HEK293 (cell line): ENCODE measurements at regions not wholly inside any gene's neighbourhood (a gene's known extent, or its start where the extent isn't known, plus 50 kb on each side); places are given as distances from the start of the nearest gene placed in this dataset.

Source experiments
- CTCF ChIA-PET: fragments of 350-600 bp; formaldehyde crosslinking; extraction: SDS; loops from one replicate; lab custom pipeline; 2021; ENCODE audit warnings: antibody characterized with exemption; lab: Yijun Ruan, JAX
- POLR2A ChIA-PET: fragments of 300-600 bp; formaldehyde crosslinking; extraction: SDS; loops from one replicate; lab custom pipeline; 2020; ENCODE audit warnings: antibody characterized with exemption, inconsistent platforms; lab: Yijun Ruan, JAX
- H3K27ac ChIP-seq: fragments of 200-500 bp; sonication (Bioruptor generic); 2 replicates; pipeline ENCODE4 v1.5.1; 2014; ENCODE audit warnings: low read depth, low read length, control low read depth, inconsistent platforms; ENCODE audit errors: extremely low read depth
- H3K36me3 ChIP-seq, 2 experiments: fragments of 200-500 bp in 1 of 2; sonication (Bioruptor generic) in 1 of 2; 1 replicate in 1 of 2; 2 replicates in 1 of 2; pipeline ENCODE4 v1.5.1; 2014 to 2017; ENCODE audit warnings: inconsistent platforms in 2 of 2, low read length in 2 of 2; ENCODE audit not compliant: control insufficient read depth in 2 of 2, insufficient read depth in 1 of 2
- H3K4me1 ChIP-seq: fragments of 200-500 bp; sonication (Bioruptor generic); 2 replicates; pipeline ENCODE4 v1.5.1; 2014; ENCODE audit warnings: mild to moderate bottlenecking, low read length, inconsistent platforms; ENCODE audit not compliant: control insufficient read depth, insufficient read depth
- H3K4me3 ChIP-seq: 2 replicates; pipeline ENCODE4 v1.5.1; 2011; ENCODE audit warnings: low read depth, mild to moderate bottlenecking, control low read depth, low read length, moderate library complexity
- H3K9me3 ChIP-seq: fragments of 200-500 bp; sonication (Bioruptor generic); 2 replicates; pipeline ENCODE4 v1.5.1; 2014; ENCODE audit warnings: low read depth, low read length, inconsistent platforms; ENCODE audit not compliant: control insufficient read depth, insufficient read depth
- EGR2 ChIP-seq: fragments of 450-650 bp; formaldehyde crosslinking; IDR thresholded peaks from 2 replicates; pipeline ENCODE4 v1.5.1; 2016; ENCODE audit warnings: low read depth, missing biosample characterization, missing genetic modification characterization
- GLI2 ChIP-seq: fragments of 450-650 bp; formaldehyde crosslinking; IDR thresholded peaks from 2 replicates; pipeline ENCODE4; 2017; ENCODE audit warnings: missing biosample characterization, missing genetic modification characterization, low read depth, borderline replicate concordance
- GLIS1 ChIP-seq: fragments of 450-650 bp; formaldehyde crosslinking; IDR thresholded peaks from 2 replicates; pipeline ENCODE4 v1.5.1; 2016; ENCODE audit warnings: missing biosample characterization, missing genetic modification characterization
- OVOL3 ChIP-seq: fragments of 450-650 bp; formaldehyde crosslinking; IDR thresholded peaks from 2 replicates; pipeline ENCODE4 v1.5.1; 2016; ENCODE audit warnings: missing biosample characterization, missing genetic modification characterization
- PRDM2 ChIP-seq: fragments of 450-650 bp; formaldehyde crosslinking; IDR thresholded peaks from 2 replicates; pipeline ENCODE4 v1.5.1; 2016; ENCODE audit warnings: missing biosample characterization, missing genetic modification characterization, borderline replicate concordance
- SETDB1 ChIP-seq: IDR thresholded peaks from one replicate; pipeline ENCODE4 v1.6.1; 2017; ENCODE audit warnings: mild to moderate bottlenecking, low read length, moderate library complexity, mixed read lengths; ENCODE audit not compliant: insufficient read length
- TSHZ1 ChIP-seq: fragments of 450-650 bp; formaldehyde crosslinking; IDR thresholded peaks from 2 replicates; pipeline ENCODE4 v1.5.1; 2016; ENCODE audit warnings: missing biosample characterization, missing genetic modification characterization, borderline replicate concordance
- ZBTB10 ChIP-seq: fragments of 450-650 bp; formaldehyde crosslinking; IDR thresholded peaks from 2 replicates; pipeline ENCODE4 v1.5.1; 2016; ENCODE audit warnings: missing biosample characterization, missing genetic modification characterization
- ZFP3 ChIP-seq: fragments of 450-650 bp; formaldehyde crosslinking; IDR thresholded peaks from 2 replicates; pipeline ENCODE4 v1.5.1; 2016; ENCODE audit warnings: low read depth, missing biosample characterization, missing genetic modification characterization
- ZIC2 ChIP-seq: fragments of 450-650 bp; formaldehyde crosslinking; IDR thresholded peaks from 2 replicates; pipeline ENCODE4 v1.5.1; 2016; ENCODE audit warnings: missing biosample characterization, missing genetic modification characterization
- ZNF146 ChIP-seq: fragments of 450-650 bp; formaldehyde crosslinking; IDR thresholded peaks from 2 replicates; pipeline ENCODE4 v1.5.1; 2016; ENCODE audit warnings: missing biosample characterization, missing genetic modification characterization
- ZNF473 ChIP-seq: fragments of 450-650 bp; formaldehyde crosslinking; IDR thresholded peaks from 2 replicates; pipeline ENCODE4 v1.5.1; 2017; ENCODE audit warnings: missing biosample characterization, missing genetic modification characterization
- ZNF548 ChIP-seq: fragments of 450-650 bp; formaldehyde crosslinking; IDR thresholded peaks from 2 replicates; pipeline ENCODE4 v1.5.1; 2016; ENCODE audit warnings: missing biosample characterization, missing genetic modification characterization
- ZNF549 ChIP-seq: fragments of 450-650 bp; IDR thresholded peaks from 2 replicates; pipeline ENCODE4 v1.5.1; 2018; ENCODE audit warnings: missing biosample characterization, missing genetic modification characterization, mild to moderate bottlenecking, inconsistent platforms, moderate library complexity
- ZNF555 ChIP-seq: fragments of 450-650 bp; formaldehyde crosslinking; conservative IDR thresholded peaks from 2 replicates; pipeline ENCODE4 v1.5.1; 2017; ENCODE audit warnings: missing biosample characterization, mild to moderate bottlenecking, missing genetic modification characterization, inconsistent platforms
- ZNF664 ChIP-seq: fragments of 450-650 bp; formaldehyde crosslinking; IDR thresholded peaks from 2 replicates; pipeline ENCODE4 v1.5.1; 2016; ENCODE audit warnings: missing biosample characterization, missing genetic modification characterization
- ZNF701 ChIP-seq: fragments of 450-650 bp; formaldehyde crosslinking; IDR thresholded peaks from 2 replicates; pipeline ENCODE4 v1.5.1; 2016; ENCODE audit warnings: missing biosample characterization, missing genetic modification characterization
- ZNF791 ChIP-seq: fragments of 450-650 bp; formaldehyde crosslinking; IDR thresholded peaks from 2 replicates; pipeline ENCODE4 v1.5.1; 2016; ENCODE audit warnings: missing biosample characterization, missing genetic modification characterization
- TF ChIP-seq, protein P1 (sequence below): fragments of 450-650 bp; formaldehyde crosslinking; IDR thresholded peaks from 2 replicates; pipeline ENCODE4 v1.5.1; 2017; ENCODE audit warnings: missing biosample characterization, missing genetic modification characterization
- TF ChIP-seq, protein P2 (sequence below): fragments of 450-650 bp; formaldehyde crosslinking; IDR thresholded peaks from 2 replicates; pipeline ENCODE4 v1.5.1; 2017; ENCODE audit warnings: missing biosample characterization, missing genetic modification characterization
- TF ChIP-seq, protein P3 (sequence below): fragments of 450-650 bp; formaldehyde crosslinking; IDR thresholded peaks from 2 replicates; pipeline ENCODE4; 2016; ENCODE audit warnings: missing biosample characterization, missing genetic modification characterization

- TF ChIP-seq, protein P1, sequence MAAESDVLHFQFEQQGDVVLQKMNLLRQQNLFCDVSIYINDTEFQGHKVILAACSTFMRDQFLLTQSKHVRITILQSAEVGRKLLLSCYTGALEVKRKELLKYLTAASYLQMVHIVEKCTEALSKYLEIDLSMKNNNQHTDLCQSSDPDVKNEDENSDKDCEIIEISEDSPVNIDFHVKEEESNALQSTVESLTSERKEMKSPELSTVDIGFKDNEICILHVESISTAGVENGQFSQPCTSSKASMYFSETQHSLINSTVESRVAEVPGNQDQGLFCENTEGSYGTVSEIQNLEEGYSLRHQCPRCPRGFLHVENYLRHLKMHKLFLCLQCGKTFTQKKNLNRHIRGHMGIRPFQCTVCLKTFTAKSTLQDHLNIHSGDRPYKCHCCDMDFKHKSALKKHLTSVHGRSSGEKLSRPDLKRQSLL (tag by site-specific recombination): no peak
- no peak for TF ChIP-seq ZIC2 (tag by site-specific recombination)
- TF ChIP-seq ZNF146 (tag by site-specific recombination): no peak
- no peak for TF ChIP-seq GLIS1 (tag by site-specific recombination)
- no peak for TF ChIP-seq OVOL3 (tag by site-specific recombination)
- TF ChIP-seq ZNF549 (tag by site-specific recombination): no peak
- no peak for TF ChIP-seq TSHZ1 (tag by site-specific recombination)
- TF ChIP-seq, protein P2, sequence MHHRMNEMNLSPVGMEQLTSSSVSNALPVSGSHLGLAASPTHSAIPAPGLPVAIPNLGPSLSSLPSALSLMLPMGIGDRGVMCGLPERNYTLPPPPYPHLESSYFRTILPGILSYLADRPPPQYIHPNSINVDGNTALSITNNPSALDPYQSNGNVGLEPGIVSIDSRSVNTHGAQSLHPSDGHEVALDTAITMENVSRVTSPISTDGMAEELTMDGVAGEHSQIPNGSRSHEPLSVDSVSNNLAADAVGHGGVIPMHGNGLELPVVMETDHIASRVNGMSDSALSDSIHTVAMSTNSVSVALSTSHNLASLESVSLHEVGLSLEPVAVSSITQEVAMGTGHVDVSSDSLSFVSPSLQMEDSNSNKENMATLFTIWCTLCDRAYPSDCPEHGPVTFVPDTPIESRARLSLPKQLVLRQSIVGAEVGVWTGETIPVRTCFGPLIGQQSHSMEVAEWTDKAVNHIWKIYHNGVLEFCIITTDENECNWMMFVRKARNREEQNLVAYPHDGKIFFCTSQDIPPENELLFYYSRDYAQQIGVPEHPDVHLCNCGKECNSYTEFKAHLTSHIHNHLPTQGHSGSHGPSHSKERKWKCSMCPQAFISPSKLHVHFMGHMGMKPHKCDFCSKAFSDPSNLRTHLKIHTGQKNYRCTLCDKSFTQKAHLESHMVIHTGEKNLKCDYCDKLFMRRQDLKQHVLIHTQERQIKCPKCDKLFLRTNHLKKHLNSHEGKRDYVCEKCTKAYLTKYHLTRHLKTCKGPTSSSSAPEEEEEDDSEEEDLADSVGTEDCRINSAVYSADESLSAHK: no peak
- TF ChIP-seq GLI2 (tag by site-specific recombination): no peak
- no peak for TF ChIP-seq ZNF701 (tag by site-specific recombination)
- no peak for TF ChIP-seq ZNF555 (tag by site-specific recombination)
These were observed 347.9 kb downstream of the DCHS2 start (continued) for GRCh38 chr4:154143720-154144119.

DNA sequence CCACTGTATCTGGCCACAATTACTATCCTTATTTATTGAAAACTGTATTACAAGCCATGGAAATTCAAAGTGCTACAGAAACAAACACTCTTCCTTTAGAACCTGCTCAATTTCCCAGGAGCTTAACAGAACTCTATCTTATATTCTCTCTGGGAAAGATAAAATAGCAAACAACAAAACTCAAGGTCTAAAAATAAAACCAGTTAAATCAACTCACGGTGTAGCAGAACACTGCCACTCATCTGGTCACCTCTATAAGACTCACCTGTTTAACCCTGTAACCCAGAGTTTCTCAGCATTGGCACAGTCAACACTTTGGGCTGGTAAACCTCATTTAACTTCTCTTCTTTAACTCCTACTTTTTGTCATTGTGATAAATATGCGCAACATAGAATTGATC is 348.9 kb downstream of the DCHS2 start:
- no peak overlapping the region for H3K27ac ChIP-seq
- ChIA-PET CTCF (no interaction called here), POLR2A (no interaction called here)
- no peaks in the 10 kb centered on the region for H3K36me3 ChIP-seq
- no peaks in the 10 kb centered on the region for H3K4me1 ChIP-seq
- no peak overlapping the region for H3K4me3 ChIP-seq
- H3K9me3 ChIP-seq: no peaks in the 10 kb centered on the region
- TF ChIP-seq ZNF548 (no peak), ZNF791 (tag by site-specific recombination) (no peak), EGR2 (no peak), ZNF664 (tag by site-specific recombination) (no peak), ZFP3 (tag by site-specific recombination) (no peak), SETDB1 (no peak), ZNF473 (no peak), PRDM2 (tag by site-specific recombination) (no peak), ZBTB10 (tag by site-specific recombination) (no peak)
- TF ChIP-seq, protein P3, sequence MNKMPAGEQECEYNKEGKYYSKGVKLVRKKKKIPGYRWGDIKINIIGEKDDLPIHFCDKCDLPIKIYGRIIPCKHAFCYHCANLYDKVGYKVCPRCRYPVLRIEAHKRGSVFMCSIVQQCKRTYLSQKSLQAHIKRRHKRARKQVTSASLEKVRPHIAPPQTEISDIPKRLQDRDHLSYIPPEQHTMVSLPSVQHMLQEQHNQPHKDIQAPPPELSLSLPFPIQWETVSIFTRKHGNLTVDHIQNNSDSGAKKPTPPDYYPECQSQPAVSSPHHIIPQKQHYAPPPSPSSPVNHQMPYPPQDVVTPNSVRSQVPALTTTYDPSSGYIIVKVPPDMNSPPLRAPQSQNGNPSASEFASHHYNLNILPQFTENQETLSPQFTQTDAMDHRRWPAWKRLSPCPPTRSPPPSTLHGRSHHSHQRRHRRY (tag by site-specific recombination): no peak
